ENCODE measurements at regions not wholly inside any gene's neighbourhood (a gene's known extent, or its start where the extent isn't known, plus 50 kb on each side); places are given as distances from the start of the nearest gene placed in this dataset.

DNA sequence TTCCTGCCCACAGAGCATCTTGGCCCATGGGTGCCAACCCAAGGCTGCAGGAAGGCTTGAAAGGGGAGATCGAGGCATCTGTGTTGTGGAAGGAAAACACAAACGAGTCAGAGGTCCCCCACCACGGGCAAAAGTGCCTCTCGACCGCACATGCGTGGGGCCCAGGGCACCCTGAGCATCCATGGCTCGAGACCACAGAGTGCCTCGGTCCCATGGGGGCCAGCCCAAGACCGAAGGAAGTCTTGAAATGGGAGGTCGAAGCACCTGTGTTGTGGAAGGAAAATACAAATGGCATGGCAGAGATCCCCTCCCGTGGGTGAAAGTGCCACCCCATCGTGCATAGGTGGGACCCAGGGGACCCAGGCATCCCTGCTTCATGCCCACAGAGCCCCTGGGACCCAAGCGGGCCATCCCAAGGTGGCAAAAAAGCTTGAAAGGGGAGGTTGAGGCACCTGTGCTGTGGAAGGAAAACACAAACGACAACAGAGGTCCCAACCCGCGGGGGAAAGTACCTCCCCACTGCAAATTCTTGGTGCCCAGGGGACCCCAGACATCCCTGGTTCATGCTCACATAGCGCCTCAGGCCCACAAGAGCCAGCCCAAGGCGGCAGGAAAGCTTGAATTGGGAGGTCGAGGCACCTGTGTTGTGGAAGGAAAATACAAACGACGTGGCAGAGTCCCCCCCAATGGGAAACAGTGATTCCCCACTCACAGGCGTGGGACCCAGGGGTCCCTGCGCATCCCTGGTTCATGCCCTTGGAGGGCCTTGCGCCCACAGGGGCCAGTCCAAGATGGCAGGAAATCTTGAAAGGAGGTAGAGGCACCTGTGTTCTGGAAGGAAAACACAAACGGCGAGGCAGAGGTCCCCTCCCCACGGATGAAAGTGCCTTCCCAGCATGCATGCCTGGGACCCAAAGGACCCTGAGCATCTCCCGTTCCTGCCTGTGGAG lies 373.0 kb downstream of the ALG10 start:
- no peak for DNase-seq
- in situ Hi-C loops (cut with MboI; ENCODE audit: low pct_unique_long_range_greater_than_20kb, low sequenced_read_pairs) = loop anchor here (25.0 kb wide), 1 partner anchor 108 kb away; no protein-coding TSS in a partner anchor

DNA sequence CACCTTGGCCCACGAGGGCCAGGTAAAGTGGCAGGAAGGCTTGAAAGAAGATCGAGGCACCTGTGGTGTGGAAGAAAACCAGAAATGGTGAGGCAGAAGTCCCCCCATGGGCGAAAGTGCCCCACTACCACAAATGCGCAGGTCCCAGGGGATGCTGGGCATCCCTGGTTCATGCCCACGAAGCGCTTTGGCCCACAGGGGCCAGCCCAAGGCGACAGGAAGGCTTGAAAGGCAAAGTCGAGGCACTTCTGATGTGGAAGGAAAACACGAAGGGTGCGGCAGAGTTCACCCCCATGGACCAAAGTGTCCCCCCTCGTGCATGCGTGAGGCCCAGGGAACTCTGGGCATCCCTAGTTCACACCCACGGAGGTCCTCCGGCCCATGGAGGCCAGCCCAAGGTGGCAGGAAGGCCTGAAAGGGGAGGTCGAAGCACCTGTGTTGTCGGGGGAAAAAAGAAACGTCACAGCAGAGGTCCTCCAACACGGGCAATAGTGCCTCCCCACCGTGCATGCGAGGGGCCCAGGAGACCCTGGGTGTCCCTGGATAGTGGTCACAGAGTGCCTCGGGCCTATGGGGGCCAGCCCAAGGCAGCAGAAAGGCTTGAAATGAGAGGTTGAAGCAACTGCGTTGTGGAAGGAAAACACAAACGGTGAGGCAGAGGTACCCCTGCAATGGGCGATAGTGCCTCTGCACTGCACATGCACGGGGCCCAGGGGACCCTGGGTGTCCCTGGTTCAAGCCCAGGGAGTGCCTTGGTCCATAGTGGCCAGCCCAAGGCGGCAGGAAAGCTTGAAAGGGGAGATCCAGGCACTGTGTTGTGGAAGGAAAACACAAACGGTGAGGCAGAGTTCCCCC lies 373.9 kb downstream of the ALG10 start:
- no peak for DNase-seq
- in situ Hi-C loops (cut with MboI; ENCODE audit: low pct_unique_long_range_greater_than_20kb, low sequenced_read_pairs) = loop anchor here (25.0 kb wide), 1 partner anchor 109 kb away; no protein-coding TSS in a partner anchor

DNA sequence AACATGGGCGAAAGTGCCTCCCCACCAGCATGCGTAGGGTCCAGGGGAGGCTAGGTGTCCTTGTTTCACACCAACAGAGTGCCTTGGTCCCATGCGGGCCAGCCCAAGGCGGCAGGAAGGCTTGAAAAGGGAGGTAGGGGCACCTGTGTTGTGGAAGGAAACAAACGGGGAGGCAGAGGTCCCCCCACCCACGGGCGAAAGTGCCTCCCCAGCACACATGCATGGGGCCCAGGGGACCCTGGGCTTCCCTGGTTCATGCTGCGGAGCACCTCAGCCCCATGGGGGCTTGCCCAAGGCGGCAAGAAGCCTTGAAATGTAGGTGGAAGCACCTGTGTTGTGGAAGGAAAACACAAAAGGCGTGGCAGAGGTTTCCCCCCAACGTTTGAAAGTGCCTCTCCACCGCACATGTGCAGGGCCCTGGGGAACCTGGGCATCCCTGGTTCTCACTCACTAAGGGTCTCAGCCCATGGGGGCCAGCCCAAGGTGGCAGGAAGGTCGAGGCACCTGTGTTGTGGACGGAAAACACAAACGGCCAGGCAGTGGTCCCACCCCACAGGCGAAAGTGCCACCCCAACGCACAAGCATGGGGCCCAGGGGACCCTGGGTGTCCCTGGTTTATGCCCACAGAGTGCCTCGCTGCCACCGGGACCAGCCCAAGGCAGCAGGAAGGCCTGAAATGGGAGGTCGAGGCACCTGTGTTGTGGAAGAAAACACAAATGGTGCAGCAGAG lies 374.7 kb downstream of the ALG10 start:
- DNase-seq = no peak
- in situ Hi-C loops (cut with MboI; ENCODE audit: low pct_unique_long_range_greater_than_20kb, low sequenced_read_pairs) = loop anchor here (25.0 kb wide), 1 partner anchor 110 kb away; no protein-coding TSS in a partner anchor

DNA sequence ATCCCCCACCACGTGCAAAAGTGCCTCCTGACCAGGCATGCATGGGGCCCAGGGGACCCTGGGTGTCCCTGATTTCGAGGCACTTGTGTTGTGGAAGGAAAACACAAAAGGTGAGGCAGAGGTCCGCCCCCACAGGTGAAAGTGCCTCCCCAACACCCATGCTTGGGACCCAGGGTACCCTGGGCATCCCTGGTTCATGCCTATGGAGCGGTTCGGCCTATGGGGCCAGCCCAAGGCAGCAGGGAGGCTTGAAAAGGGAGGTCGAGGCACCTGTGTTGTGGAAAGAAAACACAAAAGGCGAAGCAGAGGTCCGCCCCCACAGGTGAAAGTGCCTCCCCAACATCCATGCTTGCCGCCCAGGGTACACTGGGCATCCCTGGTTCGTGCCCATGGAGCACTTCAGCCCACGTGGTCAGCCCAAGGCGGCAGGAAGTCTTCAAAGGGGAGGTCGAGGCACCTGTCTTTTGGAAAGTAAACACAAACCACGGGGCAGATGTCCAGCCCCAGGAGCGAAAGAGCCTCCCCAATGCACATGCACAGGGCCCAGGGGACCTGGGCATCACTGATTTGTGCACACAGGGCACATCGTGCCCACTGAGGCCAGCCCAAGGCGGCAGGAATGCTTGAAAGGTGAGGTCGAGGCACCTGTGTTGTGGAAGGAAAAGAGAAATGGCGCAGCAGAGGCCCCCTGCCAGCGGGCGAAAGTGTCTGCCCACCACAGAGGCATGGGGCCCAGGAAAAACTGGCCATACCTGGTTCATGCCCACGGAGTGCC lies 375.5 kb downstream of the ALG10 start:
- in situ Hi-C loops (cut with MboI; ENCODE audit: low pct_unique_long_range_greater_than_20kb, low sequenced_read_pairs) = loop anchor here (25.0 kb wide), 1 partner anchor 110 kb away; no protein-coding TSS in a partner anchor
- DNase-seq = no peak

DNA sequence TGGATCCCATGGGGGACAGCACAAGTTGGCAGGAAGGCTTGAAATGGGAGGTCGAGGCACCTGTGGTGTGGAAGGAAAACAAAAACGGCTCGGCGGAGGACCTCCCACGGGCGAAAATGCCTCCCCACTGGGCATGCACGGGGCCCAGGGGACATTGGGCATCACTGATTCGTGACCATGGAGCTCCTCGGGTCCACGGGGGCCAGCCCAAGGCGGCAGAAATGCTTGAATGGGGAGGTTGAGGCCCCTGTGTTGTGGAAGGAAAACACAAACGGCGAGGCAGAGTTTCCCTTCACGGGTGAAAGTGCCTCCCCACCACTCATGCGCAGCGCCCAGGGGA lies 376.0 kb downstream of the ALG10 start:
- DNase-seq = no peak
- in situ Hi-C loops (cut with MboI; ENCODE audit: low pct_unique_long_range_greater_than_20kb, low sequenced_read_pairs) = loop anchor here (25.0 kb wide), 1 partner anchor 111 kb away; no protein-coding TSS in a partner anchor

DNA sequence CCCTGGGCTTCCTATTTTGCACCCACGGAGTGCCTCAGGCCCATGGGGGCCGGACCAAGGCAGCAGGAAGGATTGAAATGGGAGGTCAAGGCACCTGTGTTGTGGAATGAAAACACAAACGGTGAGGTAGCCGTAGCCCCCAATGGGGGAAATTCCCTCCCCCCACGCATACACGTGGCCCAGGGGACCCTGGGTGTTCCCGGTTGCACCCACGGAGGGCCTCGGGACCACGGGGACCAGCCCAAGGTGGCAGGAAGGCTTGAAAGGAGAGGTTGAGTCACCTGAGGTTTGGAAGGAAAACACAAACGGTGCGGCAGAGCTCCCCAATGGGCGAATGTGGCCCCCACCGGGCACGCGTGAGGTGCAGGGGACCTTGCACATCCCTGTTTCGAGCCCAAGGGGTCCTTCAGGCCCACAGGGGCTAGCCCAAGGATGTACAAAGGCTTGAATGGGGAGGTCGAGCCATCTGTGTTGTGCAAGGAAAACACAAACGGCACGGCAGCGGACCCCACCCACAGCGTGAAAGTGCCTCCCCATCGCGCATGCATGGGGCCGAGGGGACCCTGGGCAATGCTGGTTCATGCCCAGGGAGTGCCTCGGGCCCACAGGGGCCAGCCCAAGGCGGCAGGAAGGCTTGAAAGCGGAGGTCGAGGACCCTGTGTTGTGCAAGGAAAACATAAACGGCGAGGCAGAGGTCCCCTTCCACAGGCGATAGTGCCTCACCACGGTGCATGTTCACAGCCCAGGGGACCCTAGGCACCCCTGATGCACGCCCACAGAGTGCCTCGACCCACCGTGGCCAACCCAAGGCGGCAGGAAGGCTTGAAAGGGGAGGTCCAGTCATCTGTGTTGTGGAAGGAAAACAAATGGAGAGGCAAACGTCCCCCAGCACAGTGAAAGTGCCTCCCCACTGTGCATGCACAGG lies 376.7 kb downstream of the ALG10 start:
- in situ Hi-C loops (cut with MboI; ENCODE audit: low pct_unique_long_range_greater_than_20kb, low sequenced_read_pairs) = loop anchor here (25.0 kb wide), 1 partner anchor 112 kb away; no protein-coding TSS in a partner anchor
- DNase-seq = no peak

DNA sequence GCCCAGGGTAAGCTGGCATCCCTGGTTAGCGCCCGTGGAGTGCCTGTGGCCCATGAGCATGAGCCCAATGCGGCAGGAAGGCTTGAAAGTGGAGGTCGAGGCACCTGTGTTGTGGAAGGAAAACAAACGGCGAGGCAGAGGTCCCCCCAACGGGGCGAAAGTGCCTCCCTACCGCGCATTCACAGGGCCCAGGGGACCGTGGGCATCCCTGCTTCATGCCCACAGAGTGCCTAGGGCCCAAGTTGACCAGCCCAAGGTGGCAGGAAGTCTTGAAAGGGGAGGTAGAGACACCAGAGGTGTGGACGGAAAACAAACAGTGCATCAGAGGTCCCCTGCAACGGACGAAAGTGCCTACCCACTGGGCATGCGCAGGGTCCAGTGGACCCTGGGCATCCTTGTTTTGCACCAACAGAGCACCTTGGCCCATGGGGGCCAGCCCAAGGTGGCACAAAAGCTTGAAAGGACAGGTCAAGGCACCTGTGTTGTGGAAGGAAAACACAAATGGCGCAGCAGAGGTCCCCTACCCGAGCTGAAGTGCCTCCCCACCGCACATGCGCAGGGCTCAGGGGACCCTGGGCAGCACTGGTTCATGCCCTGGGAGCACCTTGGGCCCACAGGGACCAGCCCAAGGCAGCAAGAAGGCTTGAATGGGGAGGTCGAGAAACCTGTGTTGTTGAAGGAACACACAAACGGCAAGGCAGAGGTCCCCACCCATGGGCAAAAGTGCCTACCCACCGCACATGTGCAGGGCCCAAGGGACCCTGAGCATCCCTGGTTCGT lies 377.5 kb downstream of the ALG10 start:
- DNase-seq = no peak
- in situ Hi-C loops (cut with MboI; ENCODE audit: low pct_unique_long_range_greater_than_20kb, low sequenced_read_pairs) = loop anchor here (25.0 kb wide), 1 partner anchor 113 kb away; no protein-coding TSS in a partner anchor

DNA sequence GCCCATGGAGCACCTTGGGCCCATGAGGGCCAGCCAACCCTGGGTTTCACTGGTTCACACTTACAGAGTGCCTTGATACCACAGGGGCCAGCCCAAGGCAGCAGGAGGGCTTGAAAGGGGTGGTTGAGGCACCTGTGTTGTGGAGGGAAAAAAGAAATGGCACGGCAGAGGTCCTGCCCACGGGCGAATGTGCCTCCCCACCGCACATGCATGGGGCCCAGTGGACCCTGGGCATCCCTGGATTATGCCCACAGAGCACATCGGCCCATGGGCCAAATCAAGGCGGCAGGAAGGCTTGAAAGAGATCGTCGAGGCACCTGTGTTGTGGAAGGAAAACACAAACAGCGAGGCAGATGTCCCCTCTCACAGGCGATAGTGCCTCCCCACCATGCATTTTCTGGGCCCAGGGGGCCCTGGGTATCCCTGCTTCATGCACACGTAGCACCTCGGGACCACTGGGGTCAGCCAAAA lies 378.1 kb downstream of the ALG10 start:
- in situ Hi-C loops (cut with MboI; ENCODE audit: low pct_unique_long_range_greater_than_20kb, low sequenced_read_pairs) = no loop called here
- DNase-seq = no peak

DNA sequence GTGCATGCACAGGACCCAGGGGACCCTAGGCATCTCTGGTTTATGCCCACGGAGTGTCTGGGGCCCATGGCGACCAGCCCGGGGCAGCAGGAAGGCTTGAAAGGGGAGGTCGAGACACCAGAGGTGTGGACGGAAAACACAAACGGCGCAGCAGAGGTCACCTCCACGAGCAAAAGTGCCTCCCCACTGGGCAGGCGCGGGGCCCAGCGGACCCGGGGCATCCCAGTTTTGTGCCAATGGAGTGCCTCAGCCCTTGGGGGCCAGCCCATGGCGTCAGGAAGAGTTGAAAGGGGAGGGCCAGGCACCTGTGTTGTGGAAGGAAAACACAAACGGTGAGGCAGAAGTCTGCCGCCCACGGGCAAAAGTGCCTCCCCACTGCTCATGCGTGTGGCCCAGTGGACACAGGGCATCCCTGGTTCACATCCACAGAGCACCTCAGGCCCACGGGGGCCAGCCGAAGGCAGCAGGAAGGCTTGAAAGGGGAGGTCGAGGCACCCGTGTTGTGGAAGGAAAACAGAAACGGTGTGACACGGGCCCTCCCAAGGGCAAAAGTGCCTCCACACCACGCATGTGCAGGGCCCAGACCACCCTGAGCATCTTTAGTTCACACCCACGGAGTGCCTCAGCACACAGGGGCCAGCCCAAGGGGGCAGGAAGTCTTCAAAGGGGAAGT lies 378.8 kb downstream of the ALG10 start:
- no peak for DNase-seq
- in situ Hi-C loops (cut with MboI; ENCODE audit: low pct_unique_long_range_greater_than_20kb, low sequenced_read_pairs) = no loop called here

DNA sequence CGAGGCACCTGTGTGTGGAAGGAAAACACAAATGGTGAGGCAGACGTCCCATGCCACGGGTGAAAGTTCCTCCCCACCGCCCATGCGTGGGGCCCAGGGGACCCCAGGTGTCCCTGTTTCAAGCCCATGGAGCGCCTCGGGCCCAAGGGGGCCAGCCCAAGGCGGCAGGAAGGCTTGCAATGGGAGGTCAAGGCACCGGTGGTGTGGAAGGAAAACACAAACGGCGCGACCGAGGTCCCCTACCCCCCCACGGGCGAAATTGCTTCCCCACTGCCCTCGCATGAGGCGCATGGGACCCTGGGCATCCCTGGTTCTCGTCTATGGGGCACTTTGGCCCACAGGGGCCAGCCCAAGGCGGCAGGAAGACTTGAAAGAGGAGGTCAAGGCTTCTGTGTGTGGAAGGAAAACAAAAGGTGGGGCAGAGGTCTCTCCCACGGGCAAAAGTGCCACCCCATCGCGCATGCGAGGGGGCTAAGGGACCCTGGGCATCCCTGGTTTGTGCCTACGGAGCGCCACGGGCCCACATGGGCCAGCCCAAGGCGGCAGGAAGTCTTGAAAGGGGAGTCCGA lies 379.4 kb downstream of the ALG10 start:
- in situ Hi-C loops (cut with MboI; ENCODE audit: low pct_unique_long_range_greater_than_20kb, low sequenced_read_pairs) = no loop called here
- DNase-seq = no peak

DNA sequence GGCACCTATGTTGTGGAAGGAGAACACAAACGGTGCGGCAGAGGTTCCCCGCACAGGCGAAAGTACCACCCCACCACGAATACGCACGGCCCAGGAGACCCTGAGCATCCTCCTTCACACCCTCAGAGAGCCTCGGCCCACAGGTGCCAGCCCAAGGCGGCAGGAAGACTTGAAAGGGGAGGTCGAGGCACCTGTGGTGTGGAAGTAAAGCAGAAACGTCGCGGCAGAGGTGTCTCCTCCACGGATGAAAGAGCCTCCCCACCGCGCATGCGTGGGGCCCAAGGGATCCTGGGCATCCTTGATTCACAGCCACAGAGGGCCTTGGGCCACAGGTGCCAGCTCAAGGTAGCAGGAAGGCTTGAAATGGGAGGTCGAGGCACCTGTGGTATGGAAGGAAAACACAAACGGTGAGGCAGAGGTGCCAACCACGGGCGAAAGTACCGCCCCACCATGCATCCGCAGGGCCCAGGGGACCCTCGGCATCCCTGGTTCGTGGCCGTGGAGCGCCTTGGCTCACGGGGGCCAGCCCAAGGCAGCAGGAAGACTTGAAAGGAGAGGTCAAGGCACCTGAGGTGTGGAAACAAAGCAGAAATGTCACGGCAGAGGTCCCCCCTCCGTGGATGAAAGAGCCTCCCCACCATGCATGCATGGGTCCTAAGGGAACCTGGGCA lies 380.1 kb downstream of the ALG10 start:
- no peak for DNase-seq
- in situ Hi-C loops (cut with MboI; ENCODE audit: low pct_unique_long_range_greater_than_20kb, low sequenced_read_pairs) = no loop called here

DNA sequence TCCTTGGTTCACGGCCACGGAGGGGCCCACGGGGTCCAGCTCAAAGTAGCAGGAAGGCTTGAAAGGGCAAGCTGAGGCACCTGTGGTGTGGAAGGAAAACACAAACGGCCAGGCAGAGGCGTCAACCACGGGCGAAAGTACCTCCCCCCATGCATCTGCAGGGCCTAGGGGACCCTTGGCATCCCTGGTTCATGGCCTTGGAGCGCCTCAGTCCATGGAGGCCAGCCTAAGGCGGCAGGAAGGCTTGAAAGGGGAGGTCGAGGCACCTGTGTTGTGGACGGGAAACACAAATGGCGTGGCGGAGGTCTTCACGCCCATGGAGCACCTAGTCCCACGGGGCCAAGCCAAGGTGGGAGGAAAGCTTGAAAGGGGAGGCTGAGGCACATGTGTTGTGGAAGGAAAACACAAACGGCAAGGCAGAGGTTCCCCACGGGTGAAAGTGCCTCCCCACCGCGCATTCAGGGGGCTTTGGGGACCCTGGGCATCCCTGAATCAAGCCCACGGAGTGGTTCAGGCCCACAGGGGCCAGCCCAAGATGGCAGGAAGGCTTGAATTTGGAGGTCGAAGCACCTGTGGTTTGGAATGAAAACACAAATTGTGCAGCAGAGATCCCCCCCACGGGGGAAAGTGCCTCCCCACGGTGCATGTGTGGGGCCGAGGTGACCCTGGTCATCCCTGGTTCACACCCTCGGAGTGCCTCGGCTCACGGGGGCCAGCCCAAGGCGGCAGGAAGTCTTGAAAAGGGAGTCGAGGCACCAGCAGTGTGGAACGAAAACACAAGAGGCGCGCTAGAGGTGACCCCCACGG lies 380.8 kb downstream of the ALG10 start:
- in situ Hi-C loops (cut with MboI; ENCODE audit: low pct_unique_long_range_greater_than_20kb, low sequenced_read_pairs) = no loop called here
- DNase-seq = no peak

DNA sequence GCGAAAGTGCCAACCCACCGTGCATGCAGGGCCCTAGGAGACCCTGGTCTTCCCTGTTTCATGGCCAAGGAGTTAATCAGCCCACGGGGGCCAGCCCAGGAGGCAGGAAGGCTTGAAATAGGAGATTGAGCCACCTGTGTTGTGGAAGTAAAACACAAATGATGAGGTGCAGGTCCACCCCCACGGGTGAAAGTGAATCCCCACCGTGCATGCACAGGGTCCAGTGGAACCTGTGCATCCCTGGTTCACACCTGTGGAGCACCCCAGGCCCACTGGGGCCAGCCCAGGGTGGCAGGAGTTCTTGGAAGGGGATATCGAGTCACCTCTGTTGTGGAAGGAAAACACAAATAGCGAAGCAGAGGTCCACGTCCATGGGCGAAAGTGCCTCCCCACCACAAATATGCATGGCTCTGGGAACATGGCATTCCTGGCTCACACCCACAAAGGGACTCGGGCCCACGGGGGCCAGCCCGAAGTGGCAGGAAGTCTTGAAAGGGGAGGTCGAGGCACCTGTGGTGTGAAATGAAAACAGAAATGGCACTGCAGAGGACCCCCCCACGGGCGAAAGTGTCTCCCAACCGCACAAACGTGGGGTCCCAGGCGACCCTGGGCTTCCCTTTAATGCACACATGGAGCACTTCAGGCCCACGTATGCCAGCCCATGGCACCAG lies 381.5 kb downstream of the ALG10 start:
- in situ Hi-C loops (cut with MboI; ENCODE audit: low pct_unique_long_range_greater_than_20kb, low sequenced_read_pairs) = no loop called here
- DNase-seq = no peak

Measured in KBM-7 (cell line).